ENCODE measurements at regions not wholly inside any gene's neighbourhood (a gene's known extent, or its start where the extent isn't known, plus 50 kb on each side); places are given as distances from the start of the nearest gene placed in this dataset.
A peak's percentile ranks its signal among the peaks of the same experiment; 100 is the strongest.

DNA sequence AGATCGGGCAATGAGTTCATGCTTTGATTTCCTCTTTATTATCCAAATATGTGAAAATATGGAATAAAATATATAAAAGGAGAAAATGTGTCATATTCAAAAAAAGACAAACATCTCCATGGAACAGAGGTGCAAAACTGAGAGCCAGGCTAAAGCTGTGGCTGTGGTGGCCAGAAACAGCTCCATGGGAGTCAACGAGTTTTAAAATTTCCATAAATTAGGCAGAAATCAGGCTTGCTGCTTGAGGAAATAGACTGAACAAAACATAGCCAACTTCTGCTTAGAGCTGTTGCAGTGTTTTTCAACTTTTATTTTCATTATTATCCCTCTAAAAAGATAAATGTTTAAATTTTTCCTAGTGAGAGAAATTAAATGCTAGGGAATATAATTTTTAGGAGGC is 110.8 kb upstream of the SLC30A5 start:
- Mint-ChIP-seq H3K4me3 (no peak overlapping the region), H3K27ac (no peak overlapping the region), H3K4me1 (no peaks in the 10 kb centered on the region), H3K36me3 (no peaks in the 10 kb centered on the region), H3K9me3 (no peaks in the 10 kb centered on the region), H3K27me3 (no peaks in the 10 kb centered on the region)
- CTCF ChIA-PET, result no interaction called here
- DNase-seq, result no peak

DNA sequence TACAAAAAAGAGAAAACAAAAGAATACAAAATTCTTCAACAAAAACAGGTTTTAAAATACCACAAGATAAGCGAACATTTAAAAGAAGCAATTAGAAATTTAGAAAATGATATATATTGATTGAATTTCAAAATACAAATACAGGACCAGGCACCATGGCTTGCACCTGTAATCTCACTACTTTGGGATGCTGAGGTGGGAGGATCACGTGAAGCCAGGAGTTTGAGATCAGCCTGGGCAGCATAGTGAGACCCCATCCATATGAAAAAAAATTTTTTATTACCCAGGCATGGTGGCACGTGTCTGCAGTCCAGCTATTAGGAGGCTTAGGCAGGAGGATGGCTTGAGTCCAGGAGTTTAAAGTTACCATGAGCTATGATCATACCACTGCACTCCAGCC is 109.9 kb upstream of the SLC30A5 start:
- no peaks in the 10 kb centered on the region for H3K4me1 Mint-ChIP-seq
- H3K9me3 Mint-ChIP-seq, result no peaks in the 10 kb centered on the region
- DNase-seq, result no peak
- no peaks in the 10 kb centered on the region for H3K27me3 Mint-ChIP-seq
- CTCF ChIA-PET, result no interaction called here
- H3K36me3 Mint-ChIP-seq, result no peaks in the 10 kb centered on the region
- H3K4me3 Mint-ChIP-seq, result no peak overlapping the region
- H3K27ac Mint-ChIP-seq, result no peak overlapping the region

DNA sequence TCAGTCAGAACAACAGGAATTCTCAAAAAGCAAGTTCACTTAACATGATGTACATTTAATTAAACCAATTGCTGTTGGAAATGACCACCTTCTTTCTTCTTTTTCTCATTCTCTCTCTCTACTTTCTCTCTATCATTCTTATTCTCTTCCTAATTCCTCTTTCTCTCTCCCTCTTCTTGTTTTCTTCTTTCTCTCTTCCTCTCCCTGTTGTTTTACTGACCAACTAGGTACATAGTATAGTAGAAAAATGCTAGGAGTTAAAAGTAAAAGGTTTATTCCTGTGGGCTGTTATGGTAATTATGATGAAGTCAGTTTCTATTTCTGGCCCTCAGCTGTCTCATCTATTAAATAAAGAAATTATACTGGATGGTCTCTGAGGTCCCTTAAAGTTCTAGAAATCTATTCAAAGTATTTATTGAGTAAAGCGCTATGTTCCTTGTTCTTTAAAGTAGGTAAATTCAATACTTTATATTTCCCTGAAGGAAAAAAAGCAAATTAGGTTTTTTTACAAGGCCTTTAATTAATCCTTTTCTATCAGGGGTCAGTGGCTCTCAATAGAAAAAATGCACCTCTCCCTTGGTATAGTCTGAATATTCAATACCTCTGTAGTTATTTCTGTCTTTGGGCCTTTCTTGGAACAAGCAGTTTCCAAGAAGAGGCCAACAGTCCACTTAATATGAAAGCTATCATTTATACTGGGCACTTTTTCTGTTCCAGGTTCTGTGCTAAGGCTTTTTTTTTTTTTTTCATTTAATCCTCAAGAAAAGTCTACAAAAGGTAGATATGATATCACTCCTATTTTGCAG is 102.3 kb upstream of the SLC30A5 start:
- CTCF ChIA-PET, result no interaction called here
- Mint-ChIP-seq H3K4me1 (peaks cover 7% of the 10 kb centered on the region), H3K36me3 (no peaks in the 10 kb centered on the region), H3K27me3 (no peaks in the 10 kb centered on the region), H3K4me3 (no peak overlapping the region), H3K9me3 (no peaks in the 10 kb centered on the region), H3K27ac (no peak overlapping the region)
- DNase-seq, result no peak

DNA sequence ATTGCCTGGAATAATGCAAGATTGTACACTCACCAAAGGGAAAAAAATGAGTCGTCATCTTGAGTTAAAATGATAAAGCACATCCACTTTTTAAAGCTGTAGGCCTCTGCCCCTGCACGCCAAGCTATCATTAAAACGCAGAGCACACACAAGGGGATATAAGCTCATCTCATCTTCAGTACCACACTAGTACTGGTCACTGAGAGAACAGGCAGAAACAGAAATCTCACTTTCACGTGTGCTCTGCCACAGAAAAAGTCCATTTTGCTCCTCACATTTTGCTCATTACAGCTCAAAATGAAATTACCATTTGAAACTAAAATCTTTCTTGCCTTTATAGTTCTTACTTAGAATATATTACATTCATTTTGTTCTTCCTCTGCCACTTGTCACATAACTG is 99.2 kb upstream of the SLC30A5 start:
- no peaks in the 10 kb centered on the region for H3K27me3 Mint-ChIP-seq
- CTCF ChIA-PET, result no interaction called here
- no peak overlapping the region for H3K4me3 Mint-ChIP-seq
- no peaks in the 10 kb centered on the region for H3K36me3 Mint-ChIP-seq
- DNase-seq, result no peak
- H3K27ac Mint-ChIP-seq, result no peak overlapping the region
- no peaks in the 10 kb centered on the region for H3K9me3 Mint-ChIP-seq
- peaks cover 7% of the 10 kb centered on the region for H3K4me1 Mint-ChIP-seq

DNA sequence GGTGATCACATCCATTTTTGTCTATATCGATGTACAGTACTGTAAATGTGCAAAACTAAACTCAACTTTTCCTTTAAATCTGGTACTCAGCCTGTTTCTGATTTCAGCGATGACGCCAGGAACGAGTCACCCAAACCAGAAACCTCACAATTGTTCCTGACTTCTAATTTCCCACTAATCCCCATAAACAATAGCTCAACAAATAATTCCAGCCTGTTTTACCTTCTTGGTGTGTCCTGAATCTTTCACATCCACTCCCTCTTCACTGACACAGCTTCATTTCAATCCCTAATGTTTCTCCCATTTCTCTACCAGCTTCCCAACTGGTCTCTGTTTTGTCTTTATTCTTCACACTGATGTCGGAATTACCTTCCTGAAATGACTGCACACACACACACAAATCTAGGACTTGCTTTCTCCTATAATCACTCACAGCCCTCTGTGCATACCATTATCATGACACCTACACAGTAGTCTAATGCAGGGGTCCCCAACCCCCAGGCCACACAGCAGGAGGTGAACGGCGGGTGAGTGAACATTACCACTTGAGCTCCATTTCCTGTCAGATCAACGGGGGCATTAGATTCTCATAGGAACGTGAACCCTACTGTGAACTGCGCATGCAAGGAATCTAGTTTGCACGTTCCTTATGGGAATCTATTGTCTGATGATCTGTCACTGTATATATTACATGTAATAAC is 97.8 kb upstream of the SLC30A5 start:
- peaks cover 7% of the 10 kb centered on the region for H3K4me1 Mint-ChIP-seq
- DNase-seq, result no peak
- H3K27ac Mint-ChIP-seq, result no peak overlapping the region
- no peaks in the 10 kb centered on the region for H3K27me3 Mint-ChIP-seq
- CTCF ChIA-PET, result no interaction called here
- no peaks in the 10 kb centered on the region for H3K36me3 Mint-ChIP-seq
- H3K9me3 Mint-ChIP-seq, result no peaks in the 10 kb centered on the region
- no peak overlapping the region for H3K4me3 Mint-ChIP-seq

DNA sequence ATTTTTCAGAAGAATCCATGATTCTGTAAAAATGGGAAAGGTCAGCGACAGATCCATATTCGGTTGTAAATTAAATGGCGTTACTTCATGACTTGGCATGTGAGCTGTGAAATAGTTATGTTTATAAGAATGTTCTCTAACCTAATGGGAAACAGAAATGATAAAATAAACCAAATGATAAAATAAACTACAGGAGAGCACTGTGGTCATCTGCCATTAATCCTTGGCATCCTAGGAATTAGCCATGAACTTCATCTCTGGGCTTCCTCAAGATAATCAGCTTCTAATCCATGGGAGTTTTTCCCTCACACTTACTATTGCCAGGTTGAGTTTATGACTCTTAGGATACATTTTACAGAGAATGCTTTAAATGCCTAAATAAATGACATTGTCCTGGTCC is 94.6 kb upstream of the SLC30A5 start:
- CTCF ChIA-PET, result no interaction called here
- no peak for DNase-seq
- H3K9me3 Mint-ChIP-seq, result no peaks in the 10 kb centered on the region
- H3K27me3 Mint-ChIP-seq, result no peaks in the 10 kb centered on the region
- H3K36me3 Mint-ChIP-seq, result no peaks in the 10 kb centered on the region
- H3K4me1 Mint-ChIP-seq, result peaks cover 7% of the 10 kb centered on the region
- H3K27ac Mint-ChIP-seq, result no peak overlapping the region
- no peak overlapping the region for H3K4me3 Mint-ChIP-seq

DNA sequence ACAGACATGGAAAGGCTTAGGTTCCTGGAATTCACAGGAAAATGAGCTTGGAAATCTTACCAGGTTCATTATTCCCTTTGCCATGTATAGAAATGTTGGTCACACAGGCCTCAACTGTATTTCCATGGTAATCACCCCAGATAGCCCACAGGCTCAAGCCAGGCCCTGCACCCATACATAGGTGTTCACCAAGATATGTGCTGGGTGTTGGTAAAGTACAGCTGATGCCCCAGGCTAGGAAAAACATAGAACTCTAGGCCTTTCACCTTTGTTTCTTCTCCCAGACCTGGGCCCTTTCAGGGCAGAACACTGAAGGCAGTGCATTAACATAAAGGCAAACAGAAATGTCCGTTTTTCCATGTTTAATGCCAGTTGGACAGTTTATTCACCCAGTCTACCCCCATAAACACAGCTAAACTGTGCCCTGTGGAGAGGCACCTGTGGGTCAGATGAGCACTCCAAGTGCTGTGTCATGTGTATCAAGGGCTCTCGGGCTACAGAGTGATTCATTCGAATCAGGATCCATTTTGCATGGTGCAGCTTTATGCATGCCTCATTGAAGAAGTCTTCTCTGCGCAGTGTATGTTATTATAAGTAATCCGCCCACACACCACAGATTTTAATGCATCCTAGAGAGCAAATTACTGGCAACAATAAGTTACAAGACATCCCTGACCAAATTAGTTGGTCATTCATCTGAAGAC is 93.4 kb upstream of the SLC30A5 start:
- no peaks in the 10 kb centered on the region for H3K36me3 Mint-ChIP-seq
- H3K27ac Mint-ChIP-seq, result no peak overlapping the region
- peaks cover under 1% of the 10 kb centered on the region for H3K27me3 Mint-ChIP-seq
- DNase-seq, result no peak
- H3K4me3 Mint-ChIP-seq, result no peak overlapping the region
- CTCF ChIA-PET, result no interaction called here
- no peaks in the 10 kb centered on the region for H3K9me3 Mint-ChIP-seq
- H3K4me1 Mint-ChIP-seq, result peaks cover 7% of the 10 kb centered on the region

DNA sequence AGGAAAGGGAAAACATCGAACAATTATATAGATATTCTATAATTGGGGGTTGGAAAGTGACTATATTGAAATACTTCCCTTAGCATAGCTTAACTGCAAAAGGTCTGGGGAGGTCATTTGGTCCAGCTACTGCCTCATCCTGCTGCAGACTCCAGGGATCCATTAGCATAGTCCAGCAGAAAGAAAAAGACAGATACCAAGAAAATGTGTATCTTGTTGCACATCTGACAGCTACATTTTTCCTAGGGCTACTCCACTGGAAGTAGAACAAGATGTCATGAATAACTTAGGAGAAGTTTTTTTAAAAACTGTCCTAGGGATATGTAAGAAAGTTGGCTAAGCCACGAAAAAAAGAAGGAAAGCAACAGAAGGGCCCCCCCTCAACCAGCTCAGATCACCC is 92.9 kb upstream of the SLC30A5 start:
- Mint-ChIP-seq H3K4me3 (no peak overlapping the region), H3K9me3 (no peaks in the 10 kb centered on the region), H3K27me3 (peaks cover 6% of the 10 kb centered on the region), H3K4me1 (peaks cover 2% of the 10 kb centered on the region), H3K27ac (no peak overlapping the region), H3K36me3 (no peaks in the 10 kb centered on the region)
- no peak for DNase-seq
- CTCF ChIA-PET, result no interaction called here

DNA sequence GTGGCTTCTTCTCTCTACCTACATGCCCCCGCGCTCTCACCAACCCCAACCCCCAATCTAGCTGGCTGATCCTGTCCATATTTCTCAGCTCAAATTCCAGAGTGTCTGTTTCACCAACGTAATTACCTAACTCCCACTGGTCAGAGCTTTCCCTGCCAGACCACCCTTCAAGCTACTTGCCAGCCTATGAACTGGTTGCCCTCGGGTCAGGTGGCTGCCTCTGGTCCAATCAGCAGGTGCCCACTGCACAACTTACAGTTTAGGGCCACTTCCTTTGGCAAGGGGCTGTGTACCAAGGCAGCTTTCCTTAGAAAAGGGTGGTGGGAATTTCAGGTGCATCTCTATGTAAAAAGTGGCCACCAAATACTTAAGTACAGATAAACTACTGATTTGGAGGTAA is 92.2 kb upstream of the SLC30A5 start:
- Mint-ChIP-seq H3K9me3 (no peaks in the 10 kb centered on the region), H3K27ac (no peak overlapping the region), H3K27me3 (peaks cover 12% of the 10 kb centered on the region), H3K4me3 (no peak overlapping the region), H3K36me3 (no peaks in the 10 kb centered on the region), H3K4me1 (no peaks in the 10 kb centered on the region)
- CTCF ChIA-PET, result no interaction called here
- no peak for DNase-seq

DNA sequence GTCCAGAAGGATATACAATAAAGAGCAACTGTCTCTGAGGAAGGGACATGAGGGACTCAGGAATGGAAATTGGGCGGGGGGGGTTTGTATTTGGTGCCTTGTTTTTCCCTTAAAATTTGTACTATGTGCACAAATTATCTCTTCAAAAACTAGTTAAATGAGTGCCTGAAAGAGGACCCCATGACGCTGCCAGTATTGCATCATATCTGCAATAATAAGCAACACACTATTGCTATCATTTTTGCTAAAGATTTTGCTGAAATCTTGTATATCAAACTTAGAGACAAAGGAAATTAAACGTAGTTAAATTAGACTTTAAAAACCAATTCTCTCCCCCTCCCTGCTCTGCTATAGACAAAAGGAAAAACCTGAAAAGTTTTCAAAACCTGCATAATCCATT is 89.7 kb upstream of the SLC30A5 start:
- H3K27ac Mint-ChIP-seq, result no peak overlapping the region
- H3K9me3 Mint-ChIP-seq, result no peaks in the 10 kb centered on the region
- peaks cover 19% of the 10 kb centered on the region for H3K27me3 Mint-ChIP-seq
- H3K36me3 Mint-ChIP-seq, result no peaks in the 10 kb centered on the region
- no peak overlapping the region for H3K4me3 Mint-ChIP-seq
- CTCF ChIA-PET, result no interaction called here
- no peaks in the 10 kb centered on the region for H3K4me1 Mint-ChIP-seq
- no peak for DNase-seq

DNA sequence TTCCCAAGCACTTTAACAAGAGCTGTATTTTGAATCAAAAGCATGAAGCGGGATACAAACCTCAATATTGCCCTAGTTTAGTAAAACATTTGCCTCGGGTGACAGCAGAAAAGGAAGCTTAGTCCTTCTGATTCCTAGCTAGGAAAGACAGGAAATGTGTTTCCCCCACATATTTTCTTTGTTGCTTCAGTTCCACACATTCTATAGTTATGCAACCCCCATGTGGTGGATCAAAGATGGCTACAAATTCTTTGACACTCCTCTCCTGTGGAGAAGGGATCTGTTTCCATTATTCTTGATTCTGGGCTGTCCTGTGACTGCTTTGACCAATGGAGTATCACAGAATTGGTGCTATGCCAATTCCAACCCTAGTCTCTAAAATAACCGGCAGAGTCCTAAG is 89.1 kb upstream of the SLC30A5 start:
- Mint-ChIP-seq H3K36me3 (no peaks in the 10 kb centered on the region), H3K4me3 (no peak overlapping the region), H3K27ac (no peak overlapping the region), H3K4me1 (no peaks in the 10 kb centered on the region), H3K27me3 (peaks cover 22% of the 10 kb centered on the region), H3K9me3 (no peaks in the 10 kb centered on the region)
- CTCF ChIA-PET, result no interaction called here
- DNase-seq, result no peak

DNA sequence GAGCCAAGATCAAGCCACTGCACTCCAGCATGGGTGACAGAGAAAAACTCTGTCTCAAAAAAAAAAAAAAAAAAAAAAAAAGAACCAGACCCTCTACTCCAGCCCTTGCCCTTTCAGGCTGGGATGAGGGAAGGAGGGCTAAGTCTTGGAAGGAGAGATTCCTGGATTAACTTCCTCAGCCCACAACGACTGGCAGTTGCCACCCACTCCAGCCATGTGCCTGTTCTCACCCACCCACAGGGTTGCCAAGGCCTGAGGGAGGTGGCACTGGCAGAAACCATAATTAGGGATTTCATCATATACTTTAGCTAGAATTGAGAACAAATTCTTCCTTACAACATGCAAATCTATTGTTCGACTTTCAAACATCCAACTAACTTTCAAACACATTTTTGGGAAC is 87.8 kb upstream of the SLC30A5 start:
- DNase-seq, result no peak
- Mint-ChIP-seq H3K4me3 (no peak overlapping the region), H3K36me3 (no peaks in the 10 kb centered on the region), H3K4me1 (no peaks in the 10 kb centered on the region), H3K27me3 (peaks cover 29% of the 10 kb centered on the region), H3K9me3 (no peaks in the 10 kb centered on the region), H3K27ac (no peak overlapping the region)
- CTCF ChIA-PET, result interaction anchor here (1.7 to 2.0 kb wide), 3 partner anchors 18 to 748 kb away, joined by 3 to 5 read pairs (median 4); no protein-coding TSS in a partner anchor

DNA sequence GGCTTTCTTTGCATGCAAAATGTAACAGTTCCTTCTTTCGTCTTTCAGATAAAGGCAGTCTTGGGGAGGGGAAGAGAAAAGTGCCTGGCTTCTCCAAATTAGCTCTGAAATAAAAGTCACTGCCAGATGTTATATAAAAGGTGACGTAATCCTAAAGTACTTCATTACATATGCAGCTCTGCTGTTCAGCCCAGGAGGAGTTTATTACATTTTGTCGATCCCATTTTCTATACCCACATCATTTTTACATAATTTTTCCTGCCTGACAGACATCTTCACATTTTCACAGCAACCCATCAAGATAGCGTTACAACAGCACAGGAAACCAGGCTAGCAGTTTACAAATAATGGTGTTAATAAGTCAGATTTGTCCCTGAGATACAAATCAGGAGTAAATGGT is 86.7 kb upstream of the SLC30A5 start:
- no peaks in the 10 kb centered on the region for H3K36me3 Mint-ChIP-seq
- DNase-seq, result no peak
- peaks cover 32% of the 10 kb centered on the region for H3K27me3 Mint-ChIP-seq
- CTCF ChIA-PET, result interaction anchor here (0.6 to 2.0 kb wide), 5 partner anchors 10 to 1496 kb away, joined by 3 to 5 read pairs (median 3); no protein-coding TSS in a partner anchor
- no peak overlapping the region for H3K27ac Mint-ChIP-seq
- H3K4me3 Mint-ChIP-seq, result no peak overlapping the region
- no peaks in the 10 kb centered on the region for H3K9me3 Mint-ChIP-seq
- H3K4me1 Mint-ChIP-seq, result no peaks in the 10 kb centered on the region

DNA sequence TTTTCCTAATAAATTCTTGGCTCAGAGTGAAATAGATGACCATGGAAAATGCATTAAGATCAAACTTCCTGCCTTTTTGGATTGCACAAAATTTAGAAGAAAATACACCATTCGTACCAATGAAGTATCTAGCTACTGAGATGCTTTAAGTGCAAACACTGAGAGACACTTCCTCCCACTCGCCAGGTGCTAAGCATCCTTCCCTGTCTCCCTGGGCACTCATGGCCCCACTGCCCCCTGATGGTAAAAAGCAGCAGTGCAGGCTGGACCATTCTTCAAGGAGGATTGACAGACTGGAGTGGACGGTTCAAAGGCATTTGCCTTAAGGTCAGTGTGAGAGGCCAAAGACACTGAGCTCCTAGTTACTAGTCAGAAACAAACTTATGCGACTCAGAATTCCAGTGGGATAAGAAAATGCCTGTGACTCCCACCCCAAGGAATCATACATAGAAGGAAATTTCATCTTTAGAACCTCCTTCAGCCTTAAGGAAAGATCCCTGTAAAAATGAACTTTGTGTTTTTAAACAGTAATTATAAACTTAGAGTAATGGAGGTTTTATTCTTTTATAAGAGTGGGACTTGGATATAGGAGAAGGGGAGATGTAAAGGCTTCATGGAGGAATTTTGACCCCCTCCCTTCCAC is 86.0 kb upstream of the SLC30A5 start:
- no peaks in the 10 kb centered on the region for H3K4me1 Mint-ChIP-seq
- H3K27ac Mint-ChIP-seq, result no peak overlapping the region
- H3K36me3 Mint-ChIP-seq, result no peaks in the 10 kb centered on the region

More for the DNA sequence above, 86.0 kb upstream of the SLC30A5 start:
- CTCF ChIA-PET, result interaction anchor here (0.6 to 2.0 kb wide), 4 partner anchors 10 to 1497 kb away, joined by 3 to 4 read pairs (median 3); no protein-coding TSS in a partner anchor
- Mint-ChIP-seq H3K4me3 (no peak overlapping the region), H3K9me3 (no peaks in the 10 kb centered on the region), H3K27me3 (peaks cover 33% of the 10 kb centered on the region)
- peak; percentile 83 for DNase-seq

Data from activated naive CD4-positive, alpha-beta T cell treated with anti-CD3 and anti-CD28 coated beads, Interleukin-2, amount 10 ng/mL, durations not matched to agents 7 days and 5 days (primary cell).